Activated CD4-positive, alpha-beta T cell treated with anti-CD3 and anti-CD28 coated beads, Interleukin-2, amount 10 ng/mL, durations not matched to agents 7 days and 5 days (primary cell): ENCODE measurements at regions not wholly inside any gene's neighbourhood (a gene's known extent, or its start where the extent isn't known, plus 50 kb on each side); places are given as distances from the start of the nearest gene placed in this dataset.

Experiments used
- CTCF ChIA-PET: fragments of 350-600 bp; sonication (Branson Sonifier 250); formaldehyde crosslinking; loops from one replicate; lab custom pipeline; 2021; ENCODE audit warnings: antibody characterized with exemption; lab: Charles Lee
- POLR2A ChIA-PET: fragments of 350-600 bp; sonication (Branson Sonifier 250); formaldehyde crosslinking; loops from one replicate; lab custom pipeline; 2021; ENCODE audit warnings: antibody characterized with exemption; lab: Charles Lee
- DNase-seq: peaks from one replicate; pipeline ENCODE4 v3.0.0-alpha.2; 2020
- H3K27ac Mint-ChIP-seq: one replicate; pipeline ENCODE4 v1.8.0; 2021; ENCODE audit warnings: mild to moderate bottlenecking, moderate library complexity, mixed read lengths
- H3K27me3 Mint-ChIP-seq: one replicate; pipeline ENCODE4 v1.8.0; 2021; ENCODE audit warnings: mixed read lengths
- H3K36me3 Mint-ChIP-seq: one replicate; pipeline ENCODE4 v1.8.0; 2021; ENCODE audit warnings: low read depth, mixed read lengths
- H3K4me1 Mint-ChIP-seq: one replicate; pipeline ENCODE4 v1.8.0; 2021; ENCODE audit warnings: mixed read lengths
- H3K4me3 Mint-ChIP-seq: one replicate; pipeline ENCODE4 v1.8.0; 2021; ENCODE audit warnings: mild to moderate bottlenecking, moderate library complexity, mixed read lengths
- H3K9me3 Mint-ChIP-seq: one replicate; pipeline ENCODE4 v1.8.0; 2021; ENCODE audit warnings: mixed read lengths

DNA sequence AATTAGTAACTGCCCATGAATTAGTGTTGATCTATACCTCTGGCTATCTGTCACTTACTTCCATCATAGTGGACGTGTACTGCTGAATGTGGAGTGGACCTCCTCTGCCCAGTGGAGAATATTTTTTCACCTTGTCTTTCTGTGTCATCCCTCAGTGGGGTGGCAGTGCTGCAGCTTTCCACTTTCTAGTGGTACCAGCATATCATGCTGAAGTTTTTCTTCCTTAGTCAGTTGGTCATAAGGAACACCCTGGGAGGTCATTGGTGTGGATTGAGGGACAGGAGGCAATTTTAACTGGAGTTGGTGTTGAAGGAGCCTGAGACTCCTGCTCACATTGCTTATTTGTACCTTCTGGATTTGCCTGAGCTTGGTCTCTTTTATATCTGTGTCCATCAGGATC is 151.7 kb upstream of the ANKH start:
- peaks cover 15% of the 10 kb centered on the region for H3K27me3 Mint-ChIP-seq
- H3K4me3 Mint-ChIP-seq: no peak overlapping the region
- H3K36me3 Mint-ChIP-seq: no peaks in the 10 kb centered on the region
- POLR2A ChIA-PET: no interaction called here
- no peaks in the 10 kb centered on the region for H3K4me1 Mint-ChIP-seq
- no peak overlapping the region for H3K27ac Mint-ChIP-seq
- H3K9me3 Mint-ChIP-seq: no peaks in the 10 kb centered on the region
- DNase-seq: no peak
- CTCF ChIA-PET: no interaction called here

DNA sequence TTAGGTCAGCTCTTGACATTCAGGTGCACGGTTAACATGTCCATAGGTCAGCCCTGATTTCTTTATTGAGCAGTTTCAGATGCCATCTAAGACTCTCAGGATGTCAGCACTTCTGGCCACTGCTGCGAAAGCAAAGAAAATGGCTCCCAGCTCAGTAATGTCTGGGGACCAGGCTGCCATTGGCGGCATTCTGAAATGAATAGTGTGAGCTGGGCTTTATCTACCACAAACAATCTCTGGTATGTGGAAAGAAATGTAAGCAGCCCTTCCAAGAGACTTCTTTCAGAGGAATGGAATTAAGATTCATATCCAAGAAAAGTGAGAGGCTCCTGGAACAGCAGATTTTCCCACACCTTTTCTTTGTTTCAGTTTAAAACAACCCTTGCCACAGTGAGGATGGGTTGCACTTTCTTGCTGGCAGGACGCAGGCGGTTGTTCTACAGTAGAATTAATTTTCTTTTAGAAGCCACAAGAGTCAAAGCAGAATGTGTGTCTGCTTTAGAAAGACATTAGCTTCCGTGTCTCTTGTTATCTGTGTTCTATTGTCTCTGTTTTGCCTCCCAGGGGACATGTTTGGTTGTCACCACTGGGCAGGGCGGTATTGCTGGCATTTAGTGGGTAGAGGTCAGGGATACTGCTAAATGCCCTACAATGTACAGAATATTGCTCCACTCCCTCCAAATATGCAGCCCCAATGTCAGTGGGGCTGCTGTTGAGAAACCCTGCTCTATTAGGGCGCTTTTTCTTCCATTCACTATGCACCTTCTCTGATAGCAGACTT is 149.9 kb upstream of the ANKH start:
- Mint-ChIP-seq H3K36me3 (no peaks in the 10 kb centered on the region), H3K9me3 (peaks cover 7% of the 10 kb centered on the region), H3K4me3 (no peak overlapping the region), H3K4me1 (no peaks in the 10 kb centered on the region), H3K27ac (no peak overlapping the region), H3K27me3 (peaks cover 15% of the 10 kb centered on the region)
- DNase-seq: no peak
- POLR2A ChIA-PET: interaction anchor here (0.8 kb wide), 1 partner anchor 46 kb away, joined by 3 read pairs; no protein-coding TSS in a partner anchor
- CTCF ChIA-PET: interaction anchor here (0.5 kb wide), 1 partner anchor 1425 kb away, joined by 3 read pairs; no protein-coding TSS in a partner anchor

DNA sequence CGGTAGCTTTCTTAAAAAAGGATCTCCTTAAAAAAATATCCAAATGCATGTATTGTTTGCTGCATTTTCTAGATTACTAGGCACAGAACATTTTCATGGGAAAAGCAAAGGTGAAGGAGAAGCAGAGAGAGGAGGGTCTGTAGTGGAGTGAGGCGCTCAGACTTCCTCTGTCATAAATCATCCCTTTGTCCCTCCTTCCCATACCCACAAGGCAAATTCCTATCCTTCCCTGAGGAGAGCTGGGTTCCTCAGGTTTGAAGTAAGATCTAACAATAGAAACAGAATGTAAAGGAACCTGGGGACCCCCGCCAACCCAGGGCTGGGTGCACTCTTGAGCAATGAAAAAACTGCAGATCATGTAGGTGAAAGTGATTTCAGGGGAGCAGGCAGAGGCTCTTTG is 149.2 kb upstream of the ANKH start:
- Mint-ChIP-seq H3K9me3 (peaks cover 7% of the 10 kb centered on the region), H3K4me3 (no peak overlapping the region), H3K27me3 (peaks cover 12% of the 10 kb centered on the region), H3K4me1 (no peaks in the 10 kb centered on the region), H3K27ac (no peak overlapping the region), H3K36me3 (no peaks in the 10 kb centered on the region)
- no peak for DNase-seq
- ChIA-PET POLR2A (interaction anchor here (0.8 kb wide), 1 partner anchor 45 kb away, joined by 3 read pairs; no protein-coding TSS in a partner anchor), CTCF (interaction anchor here (0.5 kb wide), 1 partner anchor 1426 kb away, joined by 3 read pairs; no protein-coding TSS in a partner anchor)

DNA sequence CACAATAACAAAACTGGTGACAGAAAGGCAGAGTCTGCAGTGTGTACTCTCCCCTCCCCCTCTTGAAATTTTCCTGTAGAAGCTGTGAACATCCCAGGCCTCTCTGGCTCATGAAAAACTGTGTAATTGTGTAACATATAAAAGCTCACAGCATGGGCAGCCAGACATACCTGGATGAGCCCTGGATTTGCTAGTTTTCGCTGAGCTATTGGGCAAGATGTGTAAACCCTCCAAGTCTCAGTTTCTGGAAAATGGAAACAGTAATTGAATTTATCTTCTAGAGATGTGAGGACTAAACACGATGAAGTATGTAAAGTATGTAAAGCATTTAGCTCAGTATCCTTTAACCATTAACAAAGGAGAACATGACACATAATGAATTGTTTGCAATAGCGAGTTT is 143.2 kb upstream of the ANKH start:
- Mint-ChIP-seq H3K27ac (no peak overlapping the region), H3K27me3 (peaks cover 4% of the 10 kb centered on the region), H3K36me3 (no peaks in the 10 kb centered on the region), H3K4me1 (no peaks in the 10 kb centered on the region), H3K4me3 (no peak overlapping the region), H3K9me3 (peaks cover 7% of the 10 kb centered on the region)
- no peak for DNase-seq
- ChIA-PET POLR2A (no interaction called here), CTCF (interaction anchor here (0.7 to 1.3 kb wide), 2 partner anchors 143 to 480 kb away, joined by 3 to 4 read pairs; partner anchors contain the start of gene ANKH)

DNA sequence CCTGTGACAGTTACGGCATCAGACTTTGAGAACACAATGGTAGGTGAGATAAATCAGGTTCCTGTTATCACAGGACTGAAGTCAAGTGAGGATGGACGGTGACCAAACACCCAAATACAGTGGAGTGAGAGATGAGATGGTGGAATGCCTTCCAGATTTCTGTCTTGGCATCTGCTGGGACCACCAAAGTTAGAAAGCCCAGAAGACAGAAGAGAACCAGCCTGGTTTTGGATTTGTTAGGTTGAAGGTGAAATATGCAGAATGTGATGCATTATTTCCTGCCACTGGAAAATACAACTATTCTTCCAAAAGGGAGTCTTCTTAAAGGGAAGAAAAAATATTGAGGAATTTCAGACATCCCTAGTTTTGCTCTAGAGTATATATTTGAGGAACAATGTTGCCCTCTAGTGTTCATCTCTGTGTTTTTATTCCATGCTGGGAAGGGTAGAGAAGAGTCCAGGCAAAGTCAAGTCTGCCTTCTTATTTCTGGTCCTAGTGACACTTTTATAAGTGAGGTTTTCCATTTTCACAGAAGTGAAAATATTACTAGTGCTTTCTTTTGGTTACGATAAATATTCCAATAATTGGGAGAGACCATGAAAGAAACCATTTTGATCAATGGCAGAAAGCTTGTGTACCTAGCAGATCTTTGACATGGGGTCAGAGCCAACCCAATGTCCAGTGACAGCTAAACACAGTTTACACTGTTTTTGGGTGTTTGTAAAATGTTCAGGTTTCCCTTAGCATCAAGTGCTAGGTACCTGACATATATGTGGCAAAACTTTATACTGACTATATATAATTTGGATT is 142.3 kb upstream of the ANKH start:
- ChIA-PET CTCF (no interaction called here), POLR2A (no interaction called here)
- H3K9me3 Mint-ChIP-seq: peaks cover 7% of the 10 kb centered on the region
- H3K4me1 Mint-ChIP-seq: no peaks in the 10 kb centered on the region
- no peaks in the 10 kb centered on the region for H3K36me3 Mint-ChIP-seq
- DNase-seq: peak; percentile 10
- no peak overlapping the region for H3K4me3 Mint-ChIP-seq
- no peak overlapping the region for H3K27ac Mint-ChIP-seq
- peaks cover 3% of the 10 kb centered on the region for H3K27me3 Mint-ChIP-seq

DNA sequence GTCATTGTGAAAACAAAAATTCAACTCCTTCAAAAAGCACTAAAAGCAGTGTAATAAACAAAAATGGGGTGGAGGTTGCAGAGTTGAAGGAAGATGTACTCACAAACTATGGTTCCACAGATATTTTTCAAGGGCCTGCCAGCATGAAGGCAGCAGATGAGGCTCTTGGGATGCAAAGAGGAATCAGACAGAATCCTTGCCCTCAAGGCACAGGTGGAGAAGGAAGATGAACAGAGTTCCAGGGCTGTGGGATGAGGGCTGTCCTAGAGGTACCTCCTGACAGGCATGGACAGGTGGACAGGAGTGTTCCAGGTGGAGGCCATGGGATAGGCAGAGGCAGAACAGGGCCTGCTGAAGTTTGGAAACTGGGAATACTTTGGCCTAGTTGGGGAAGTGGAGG is 140.5 kb upstream of the ANKH start:
- POLR2A ChIA-PET: no interaction called here
- Mint-ChIP-seq H3K27ac (no peak overlapping the region), H3K4me3 (no peak overlapping the region), H3K9me3 (peaks cover 1% of the 10 kb centered on the region), H3K4me1 (no peaks in the 10 kb centered on the region), H3K27me3 (peaks cover 3% of the 10 kb centered on the region), H3K36me3 (no peaks in the 10 kb centered on the region)
- DNase-seq: no peak
- CTCF ChIA-PET: interaction anchor here (0.6 kb wide), 1 partner anchor 322 kb away, joined by 3 read pairs; no protein-coding TSS in a partner anchor

DNA sequence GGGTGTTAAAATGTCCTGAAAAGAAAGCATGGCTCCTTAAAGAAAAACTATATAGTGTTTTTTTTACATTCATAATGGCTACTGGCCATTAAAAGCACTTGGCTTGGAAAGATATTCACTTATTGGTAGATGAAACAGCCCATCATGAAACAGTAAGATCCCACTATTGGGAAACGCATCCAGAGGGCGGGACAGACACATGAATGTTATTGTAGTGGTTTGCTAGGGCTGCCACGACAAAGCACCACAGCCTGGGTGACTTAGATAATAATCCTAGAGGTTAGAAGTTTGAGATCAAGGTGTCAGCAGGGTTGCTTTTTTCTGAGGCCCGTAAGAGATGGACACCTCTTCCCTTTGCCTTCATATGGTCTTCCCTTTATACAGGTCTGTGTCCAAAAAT is 139.4 kb upstream of the ANKH start:
- DNase-seq: no peak
- no peaks in the 10 kb centered on the region for H3K4me1 Mint-ChIP-seq
- ChIA-PET POLR2A (no interaction called here), CTCF (no interaction called here)
- H3K27ac Mint-ChIP-seq: no peak overlapping the region
- peaks cover 6% of the 10 kb centered on the region for H3K27me3 Mint-ChIP-seq
- H3K4me3 Mint-ChIP-seq: no peak overlapping the region
- no peaks in the 10 kb centered on the region for H3K36me3 Mint-ChIP-seq
- no peaks in the 10 kb centered on the region for H3K9me3 Mint-ChIP-seq

DNA sequence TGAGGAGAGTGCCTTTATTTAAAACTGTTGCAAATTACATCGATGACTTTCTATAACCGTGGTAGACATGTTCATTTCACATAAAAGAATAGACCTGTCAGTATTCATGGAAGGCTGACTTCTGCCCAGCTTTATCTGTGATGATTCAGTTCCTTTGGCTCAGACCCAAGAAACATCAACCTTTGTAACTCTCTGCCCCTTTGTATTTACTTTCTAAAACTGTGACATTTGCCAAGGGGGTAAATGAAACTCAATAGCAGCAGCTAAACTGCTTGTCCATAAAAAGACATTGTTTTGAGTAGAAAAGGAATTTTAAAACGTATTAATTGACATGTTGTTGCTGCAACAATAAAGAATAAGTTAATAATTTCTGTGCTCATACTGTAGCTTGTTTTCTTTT is 137.8 kb upstream of the ANKH start:
- no peak for DNase-seq
- Mint-ChIP-seq H3K36me3 (no peaks in the 10 kb centered on the region), H3K9me3 (no peaks in the 10 kb centered on the region), H3K27me3 (peaks cover 7% of the 10 kb centered on the region), H3K27ac (no peak overlapping the region), H3K4me1 (no peaks in the 10 kb centered on the region), H3K4me3 (no peak overlapping the region)
- CTCF ChIA-PET: interaction anchor here (1.2 kb wide), 1 partner anchor 361 kb away, joined by 3 read pairs; no protein-coding TSS in a partner anchor
- POLR2A ChIA-PET: no interaction called here

DNA sequence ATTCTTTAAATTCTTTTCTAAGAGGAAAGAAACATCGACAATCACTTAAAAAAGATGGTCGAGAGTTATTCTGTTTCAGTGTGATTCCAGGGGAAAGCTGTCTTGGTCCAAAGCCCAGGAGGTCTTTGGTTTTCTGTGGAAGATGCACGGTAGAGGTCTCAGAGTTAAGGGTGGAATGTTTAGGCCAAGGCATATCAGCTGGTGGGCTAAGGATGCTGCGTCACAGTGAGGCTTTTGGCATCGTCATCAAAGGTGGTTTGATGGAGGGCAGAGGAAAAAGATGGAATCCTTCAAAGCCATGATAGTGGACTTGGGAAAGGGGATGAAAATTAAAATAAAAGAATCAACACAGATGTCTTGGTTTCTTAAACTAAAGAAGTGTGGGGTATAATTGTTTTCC is 137.3 kb upstream of the ANKH start:
- DNase-seq: no peak
- ChIA-PET POLR2A (no interaction called here), CTCF (interaction anchor here (0.5 to 1.2 kb wide), 2 partner anchors 46 to 360 kb away, joined by 3 to 4 read pairs; no protein-coding TSS in a partner anchor)
- Mint-ChIP-seq H3K27me3 (peaks cover 7% of the 10 kb centered on the region), H3K4me3 (no peak overlapping the region), H3K36me3 (no peaks in the 10 kb centered on the region), H3K4me1 (no peaks in the 10 kb centered on the region), H3K9me3 (no peaks in the 10 kb centered on the region), H3K27ac (no peak overlapping the region)

DNA sequence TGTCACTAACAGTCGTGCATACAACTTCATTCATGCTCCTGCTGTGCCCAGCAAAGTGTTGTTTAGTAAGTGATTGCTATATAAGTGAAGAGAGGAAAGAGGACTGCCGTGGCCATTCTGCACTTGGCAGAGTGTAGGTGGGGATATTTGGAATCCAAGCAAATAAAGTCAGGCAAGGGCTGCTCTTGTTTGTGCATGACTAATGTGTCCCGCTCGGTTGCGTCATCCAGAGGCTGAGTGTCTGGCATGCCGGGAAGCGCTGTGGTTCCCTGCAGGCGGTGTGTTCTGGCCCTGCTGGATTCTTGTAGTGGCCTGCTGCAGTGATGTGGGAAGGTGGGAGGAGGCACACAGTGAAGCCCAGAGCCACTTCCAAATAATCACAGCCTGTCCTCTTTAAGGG is 136.9 kb upstream of the ANKH start:
- no peaks in the 10 kb centered on the region for H3K9me3 Mint-ChIP-seq

DNA sequence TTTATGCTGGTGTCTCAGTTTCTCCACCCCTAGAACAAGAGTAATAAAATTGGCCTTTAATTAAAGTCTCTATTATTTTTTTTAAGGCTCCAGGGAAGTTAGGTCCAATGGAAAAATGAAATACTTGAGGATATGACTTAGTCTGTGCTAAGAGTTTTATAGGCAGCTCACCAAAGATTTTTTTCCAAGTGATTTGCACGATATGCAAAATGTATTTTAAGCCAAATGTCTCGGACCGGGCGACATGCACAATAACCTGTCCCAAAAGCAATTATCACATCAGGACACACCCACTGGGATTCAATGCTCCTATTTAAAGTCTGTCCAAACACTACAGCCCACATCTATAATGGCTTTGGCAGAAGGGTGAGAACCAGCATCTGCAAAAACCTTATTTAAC is 136.1 kb upstream of the ANKH start:
- H3K27ac Mint-ChIP-seq: no peak overlapping the region
- H3K4me3 Mint-ChIP-seq: no peak overlapping the region
- POLR2A ChIA-PET: no interaction called here
- no peak for DNase-seq
- H3K9me3 Mint-ChIP-seq: no peaks in the 10 kb centered on the region
- H3K27me3 Mint-ChIP-seq: peaks cover 11% of the 10 kb centered on the region
- no peaks in the 10 kb centered on the region for H3K36me3 Mint-ChIP-seq
- no peaks in the 10 kb centered on the region for H3K4me1 Mint-ChIP-seq
- CTCF ChIA-PET: no interaction called here

More for the DNA sequence above, 136.9 kb upstream of the ANKH start:
- CTCF ChIA-PET: interaction anchor here (0.5 to 1.2 kb wide), 2 partner anchors 46 to 360 kb away, joined by 3 to 4 read pairs; no protein-coding TSS in a partner anchor
- Mint-ChIP-seq H3K27ac (no peak overlapping the region), H3K4me1 (no peaks in the 10 kb centered on the region), H3K4me3 (no peak overlapping the region), H3K27me3 (peaks cover 11% of the 10 kb centered on the region), H3K36me3 (no peaks in the 10 kb centered on the region)
- no peak for DNase-seq
- POLR2A ChIA-PET: no interaction called here

DNA sequence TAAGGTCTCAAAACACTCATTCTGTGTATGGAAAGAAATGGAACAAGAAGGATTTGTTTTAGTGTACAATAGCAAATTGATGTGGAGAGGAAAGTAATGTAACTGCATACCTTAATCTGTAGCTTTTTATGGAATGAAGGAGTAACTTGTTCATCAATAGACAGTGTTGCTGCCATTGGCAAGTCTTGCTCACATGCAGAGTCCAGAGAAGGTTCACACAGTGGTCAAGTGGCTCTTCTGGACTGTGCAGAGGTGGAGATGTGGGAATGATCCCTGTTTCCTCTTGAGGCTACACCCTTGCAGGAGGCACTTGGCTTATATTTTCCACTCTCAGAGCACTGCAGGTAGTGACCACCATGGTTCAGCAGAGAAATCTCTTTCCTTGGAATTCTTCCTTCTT is 132.9 kb upstream of the ANKH start:
- Mint-ChIP-seq H3K27ac (no peak overlapping the region), H3K4me3 (no peak overlapping the region), H3K4me1 (peaks cover 8% of the 10 kb centered on the region), H3K36me3 (peaks cover 1% of the 10 kb centered on the region), H3K27me3 (peaks cover 12% of the 10 kb centered on the region), H3K9me3 (peaks cover under 1% of the 10 kb centered on the region)
- DNase-seq: no peak
- POLR2A ChIA-PET: no interaction called here
- CTCF ChIA-PET: interaction anchor here (0.6 to 1.6 kb wide), 4 partner anchors 10 to 288 kb away, joined by 3 to 6 read pairs (median 3); no protein-coding TSS in a partner anchor
